ENCODE measurements at regions not wholly inside any gene's neighbourhood (a gene's known extent, or its start where the extent isn't known, plus 50 kb on each side); places are given as distances from the start of the nearest gene placed in this dataset.

DNA sequence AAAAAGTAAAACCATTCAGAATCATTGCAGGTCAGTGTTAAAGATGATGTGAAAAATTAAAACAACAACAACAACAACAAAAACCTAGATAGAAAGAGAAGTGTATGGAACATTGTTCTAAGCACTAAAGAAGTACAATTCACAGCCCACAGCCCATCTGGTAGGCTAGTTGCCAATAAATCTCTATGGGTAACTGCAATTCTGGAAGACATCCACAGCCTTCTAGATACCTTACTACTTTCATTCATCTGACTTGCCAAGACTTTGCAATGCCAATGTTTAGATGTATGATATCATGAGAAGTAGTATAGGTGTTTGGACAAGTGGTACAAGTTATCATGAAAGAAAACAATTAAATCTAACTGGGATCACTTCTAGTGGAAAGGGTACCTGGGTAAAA lies 198.6 kb downstream of the VGLL3 start:
- ChIA-PET POLR2A (no interaction called here), CTCF (ENCODE audit: unreplicated experiment) (no interaction called here)
- no peak for TF ChIP-seq EZH2phosphoT487 (IDR thresholded peaks at IDR 0.05; ENCODE audit: borderline replicate concordance, low read depth, low read length)
- TF ChIP-seq, protein P1, sequence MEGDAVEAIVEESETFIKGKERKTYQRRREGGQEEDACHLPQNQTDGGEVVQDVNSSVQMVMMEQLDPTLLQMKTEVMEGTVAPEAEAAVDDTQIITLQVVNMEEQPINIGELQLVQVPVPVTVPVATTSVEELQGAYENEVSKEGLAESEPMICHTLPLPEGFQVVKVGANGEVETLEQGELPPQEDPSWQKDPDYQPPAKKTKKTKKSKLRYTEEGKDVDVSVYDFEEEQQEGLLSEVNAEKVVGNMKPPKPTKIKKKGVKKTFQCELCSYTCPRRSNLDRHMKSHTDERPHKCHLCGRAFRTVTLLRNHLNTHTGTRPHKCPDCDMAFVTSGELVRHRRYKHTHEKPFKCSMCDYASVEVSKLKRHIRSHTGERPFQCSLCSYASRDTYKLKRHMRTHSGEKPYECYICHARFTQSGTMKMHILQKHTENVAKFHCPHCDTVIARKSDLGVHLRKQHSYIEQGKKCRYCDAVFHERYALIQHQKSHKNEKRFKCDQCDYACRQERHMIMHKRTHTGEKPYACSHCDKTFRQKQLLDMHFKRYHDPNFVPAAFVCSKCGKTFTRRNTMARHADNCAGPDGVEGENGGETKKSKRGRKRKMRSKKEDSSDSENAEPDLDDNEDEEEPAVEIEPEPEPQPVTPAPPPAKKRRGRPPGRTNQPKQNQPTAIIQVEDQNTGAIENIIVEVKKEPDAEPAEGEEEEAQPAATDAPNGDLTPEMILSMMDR (conservative IDR thresholded peaks at IDR 0.05; ENCODE audit: low read length) = no peak
- Histone ChIP-seq H2AFZ (ENCODE audit: low read length) (no peak overlapping the region), H3K4me1 (ENCODE audit: insufficient read depth, low read length, poor library complexity, severe bottlenecking) (no peaks in the 10 kb centered on the region), H3K36me3 (ENCODE audit: insufficient read depth, low read length) (no peaks in the 10 kb centered on the region), H3K27ac (ENCODE audit: low read depth, low read length, poor library complexity, severe bottlenecking) (no peak overlapping the region), H3K9me2 (ENCODE audit: insufficient read depth, low read length) (no peaks in the 10 kb centered on the region), H3K79me2 (ENCODE audit: insufficient read depth, low read depth, low read length) (no peaks in the 10 kb centered on the region), H3K4me3 (ENCODE audit: low read depth, low read length, poor library complexity, severe bottlenecking) (no peak overlapping the region), H3K9me3 (ENCODE audit: low read length) (no peaks in the 10 kb centered on the region), H4K20me1 (ENCODE audit: insufficient read depth, low read length) (no peaks in the 10 kb centered on the region), H3K4me2 (ENCODE audit: low read length) (no peak overlapping the region)
- intact Hi-C loops (cut with micrococcal nuclease; ENCODE audit: unreplicated experiment) = no loop called here
- DNase-seq (ENCODE audit: low spot score) = no peak
- BruUV-seq (replicated peaks) = no TSS peak

DNA sequence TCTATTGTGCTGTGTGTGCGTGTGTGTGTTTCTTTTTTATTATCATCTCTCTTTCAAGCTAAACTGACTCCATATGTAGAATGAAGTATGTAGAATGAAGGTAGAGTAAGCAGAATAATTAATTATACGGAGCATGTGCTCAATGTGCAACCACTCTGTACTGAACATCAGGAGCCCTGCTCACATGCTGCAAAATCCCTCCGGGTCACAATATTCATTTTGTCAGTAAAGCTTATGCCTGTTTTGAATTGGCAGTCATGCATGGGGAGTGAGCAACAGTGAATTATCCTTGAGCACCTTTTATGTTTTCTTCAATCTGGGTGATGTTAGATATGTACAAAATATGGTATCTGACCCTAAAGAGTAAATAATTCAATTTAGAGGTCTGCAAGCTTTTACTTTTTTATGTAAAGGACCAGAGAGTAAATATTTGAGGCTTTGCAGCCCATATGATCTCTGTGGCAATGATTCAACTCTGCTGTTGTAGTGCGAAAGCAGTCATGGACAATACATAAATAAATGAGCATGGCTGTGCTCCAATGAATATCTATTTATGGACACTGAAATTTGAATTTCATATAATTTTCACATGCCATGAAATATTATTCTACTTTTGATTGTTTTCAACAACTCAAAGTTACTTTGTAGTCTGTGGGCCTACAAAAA lies 199.9 kb downstream of the VGLL3 start:
- POLR2A ChIA-PET = interaction anchor here (1.2 kb wide), 1 partner anchor 11 kb away, joined by 4 read pairs; no protein-coding TSS in a partner anchor
- H3K79me2 ChIP-seq (ENCODE audit: insufficient read depth, low read depth, low read length) = no peaks in the 10 kb centered on the region
- no peak overlapping the region for H3K4me3 ChIP-seq (ENCODE audit: low read depth, low read length, poor library complexity, severe bottlenecking)
- no peaks in the 10 kb centered on the region for H4K20me1 ChIP-seq (ENCODE audit: insufficient read depth, low read length)
- no peak overlapping the region for H2AFZ ChIP-seq (ENCODE audit: low read length)
- no peaks in the 10 kb centered on the region for H3K4me1 ChIP-seq (ENCODE audit: insufficient read depth, low read length, poor library complexity, severe bottlenecking)
- DNase-seq (ENCODE audit: low spot score) = no peak
- TF ChIP-seq, protein P1 (conservative IDR thresholded peaks at IDR 0.05; ENCODE audit: low read length) = no peak
- no peak for TF ChIP-seq EZH2phosphoT487 (IDR thresholded peaks at IDR 0.05; ENCODE audit: borderline replicate concordance, low read depth, low read length)
- no TSS peak for BruUV-seq (replicated peaks)
- no peak overlapping the region for H3K27ac ChIP-seq (ENCODE audit: low read depth, low read length, poor library complexity, severe bottlenecking)
- intact Hi-C loops (cut with micrococcal nuclease; ENCODE audit: unreplicated experiment) = no loop called here
- H3K9me2 ChIP-seq (ENCODE audit: insufficient read depth, low read length) = no peaks in the 10 kb centered on the region
- CTCF ChIA-PET (ENCODE audit: unreplicated experiment) = no interaction called here
- no peaks in the 10 kb centered on the region for H3K36me3 ChIP-seq (ENCODE audit: insufficient read depth, low read length)
- H3K4me2 ChIP-seq (ENCODE audit: low read length) = no peak overlapping the region
- no peaks in the 10 kb centered on the region for H3K9me3 ChIP-seq (ENCODE audit: low read length)

DNA sequence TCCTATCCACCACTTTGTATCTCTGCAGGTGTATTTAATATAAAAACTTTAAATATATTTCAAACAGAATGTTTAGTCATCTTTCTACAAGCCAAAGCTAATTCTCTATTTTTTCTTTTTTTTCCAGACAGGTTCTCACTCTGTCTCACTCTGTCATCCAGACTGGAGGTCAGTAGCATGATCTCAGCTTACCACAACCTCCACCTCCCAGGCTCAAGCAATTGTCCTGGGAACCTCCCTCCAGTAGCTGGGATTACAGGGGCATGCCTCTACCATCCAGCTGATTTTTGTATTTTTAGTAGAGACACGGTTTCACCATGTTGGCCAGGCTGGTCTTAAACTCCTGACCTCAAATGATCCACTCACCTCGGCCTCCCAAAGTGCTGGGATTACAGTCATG lies 202.6 kb downstream of the VGLL3 start:
- H2AFZ ChIP-seq (ENCODE audit: low read length) = no peak overlapping the region
- H3K36me3 ChIP-seq (ENCODE audit: insufficient read depth, low read length) = no peaks in the 10 kb centered on the region
- H3K9me3 ChIP-seq (ENCODE audit: low read length) = no peaks in the 10 kb centered on the region
- TF ChIP-seq, protein P1 (conservative IDR thresholded peaks at IDR 0.05; ENCODE audit: low read length) = no peak
- no peak for TF ChIP-seq EZH2phosphoT487 (IDR thresholded peaks at IDR 0.05; ENCODE audit: borderline replicate concordance, low read depth, low read length)
- H3K79me2 ChIP-seq (ENCODE audit: insufficient read depth, low read depth, low read length) = no peaks in the 10 kb centered on the region
- intact Hi-C loops (cut with micrococcal nuclease; ENCODE audit: unreplicated experiment) = no loop called here
- CTCF ChIA-PET (ENCODE audit: unreplicated experiment) = no interaction called here
- no peak overlapping the region for H3K27ac ChIP-seq (ENCODE audit: low read depth, low read length, poor library complexity, severe bottlenecking)
- POLR2A ChIA-PET = interaction anchor here (1.0 kb wide), 1 partner anchor 14 kb away, joined by 3 read pairs; no protein-coding TSS in a partner anchor
- BruUV-seq (replicated peaks) = no TSS peak
- no peak overlapping the region for H3K4me2 ChIP-seq (ENCODE audit: low read length)
- DNase-seq (ENCODE audit: low spot score) = no peak
- H3K4me3 ChIP-seq (ENCODE audit: low read depth, low read length, poor library complexity, severe bottlenecking) = no peak overlapping the region
- no peaks in the 10 kb centered on the region for H3K9me2 ChIP-seq (ENCODE audit: insufficient read depth, low read length)
- H4K20me1 ChIP-seq (ENCODE audit: insufficient read depth, low read length) = no peaks in the 10 kb centered on the region
- H3K4me1 ChIP-seq (ENCODE audit: insufficient read depth, low read length, poor library complexity, severe bottlenecking) = no peaks in the 10 kb centered on the region

Data from OCI-LY7 (cell line).